Stimulated activated CD8-positive, alpha-beta memory T cell treated with anti-CD3 and anti-CD28 coated beads, Interleukin-12 subunit alpha, Interleukin-12 subunit beta, amount 100 ng/mL, for 1 hour (primary cell): ENCODE measurements at regions not wholly inside any gene's neighbourhood (a gene's known extent, or its start where the extent isn't known, plus 50 kb on each side); places are given as distances from the start of the nearest gene placed in this dataset.
"Not testable (repeated sequence)": the region's sequence is repeated elsewhere in the genome, so short reads cannot be mapped to it uniquely, and the experiment has no call there.

Source experiments
- DNase-seq: peaks from one replicate; pipeline ENCODE4 v3.0.0-alpha.2; 2020; ENCODE audit warnings: low read depth

GRCh38 chr10:6875269-6875865, 295.3 kb upstream of the PRKCQ start:
- no peak for DNase-seq

- no peak for DNase-seq
Measured at GRCh38 chr10:6871128-6871527, 291.1 kb upstream of the PRKCQ start.

- no peak for DNase-seq
Measured at GRCh38 chr10:6868036-6868725, 288.1 kb upstream of the PRKCQ start.

- no peak for DNase-seq
Measured at GRCh38 chr10:6866757-6867156, 286.7 kb upstream of the PRKCQ start.

GRCh38 chr10:6864142-6864541, 284.1 kb upstream of the PRKCQ start:
- DNase-seq, result no peak

- no peak for DNase-seq
Measured at GRCh38 chr10:6863381-6863780, 283.3 kb upstream of the PRKCQ start.

- DNase-seq, result no peak
Measured at GRCh38 chr10:6850452-6850851, 270.4 kb upstream of the PRKCQ start.

GRCh38 chr10:6847561-6847960, 267.5 kb upstream of the PRKCQ start:
- no peak for DNase-seq

GRCh38 chr10:6843894-6844650, 264.0 kb upstream of the PRKCQ start:
- DNase-seq, result no peak

GRCh38 chr10:6843481-6843881, 263.4 kb upstream of the PRKCQ start:
- DNase-seq, result no peak

- DNase-seq, result no peak
Measured at GRCh38 chr10:6842722-6843121, 262.6 kb upstream of the PRKCQ start.

- DNase-seq, result no peak
Measured at GRCh38 chr10:6841761-6842160, 261.7 kb upstream of the PRKCQ start.

- no peak for DNase-seq
Measured at GRCh38 chr10:6840766-6841165, 260.7 kb upstream of the PRKCQ start.

- no peak for DNase-seq
Measured at GRCh38 chr10:6840201-6840691, 260.2 kb upstream of the PRKCQ start.

GRCh38 chr10:6838118-6838517, 258.0 kb upstream of the PRKCQ start:
- no peak for DNase-seq

- DNase-seq, result no peak
Measured at GRCh38 chr10:6833458-6834011, 253.5 kb upstream of the PRKCQ start.

GRCh38 chr10:6830981-6831380, 250.9 kb upstream of the PRKCQ start:
- not testable (repeated sequence) for DNase-seq

GRCh38 chr10:6824793-6825192, 244.7 kb upstream of the PRKCQ start:
- not testable (repeated sequence) for DNase-seq

GRCh38 chr10:6823770-6824169, 243.7 kb upstream of the PRKCQ start:
- DNase-seq, result no peak

- DNase-seq, result no peak
Measured at GRCh38 chr10:6819301-6819700, 239.2 kb upstream of the PRKCQ start.

GRCh38 chr10:6817770-6818169, 237.7 kb upstream of the PRKCQ start:
- DNase-seq, result no peak

GRCh38 chr10:6815346-6815745, 235.3 kb upstream of the PRKCQ start:
- DNase-seq, result no peak

GRCh38 chr10:6813856-6814255, 233.8 kb upstream of the PRKCQ start:
- DNase-seq, result no peak
